Endothelial cell of umbilical vein (primary cell): ENCODE measurements at regions not wholly inside any gene's neighbourhood (a gene's known extent, or its start where the extent isn't known, plus 50 kb on each side); places are given as distances from the start of the nearest gene placed in this dataset.

Experiments
- BruUV-seq: library from RNA; stranded (reverse); fragments of 400-500 nt; replicated peaks from 2 replicates; lab custom pipeline; 2021; lab: Mats Ljungman, UMichigan
- CTCF ChIA-PET: fragments of 300-600, 350-600 bp; sonication (Branson Sonifier 250); formaldehyde crosslinking; loops from one replicate; lab custom pipeline; 2021; ENCODE audit warnings: antibody characterized with exemption, inconsistent platforms; lab: Charles Lee
- POLR2A ChIA-PET: fragments of 300-600, 350-600 bp; sonication (Branson Sonifier 250); formaldehyde crosslinking; loops from one replicate; lab custom pipeline; 2021; ENCODE audit warnings: antibody characterized with exemption, inconsistent platforms; lab: Charles Lee
- DNase-seq: peaks from one replicate; pipeline ENCODE4 v3.0.0-alpha.2; 2011; ENCODE audit warnings: low read depth, low spot score
- FAIRE-seq: peaks from 2 replicates; lab custom pipeline; 2011; peaks lifted over from hg19 to GRCh38; lab: Jason Lieb, UNC
- H2AFZ ChIP-seq: 2 replicates; pipeline ENCODE4 v1.6.0; 2012; ENCODE audit warnings: low read depth, low read length, control low read depth, inconsistent platforms
- H3K27ac ChIP-seq: 2 replicates; pipeline ENCODE4 v1.5.1; 2011; ENCODE audit warnings: low read depth, mild to moderate bottlenecking, control low read depth, low read length, moderate library complexity; ENCODE audit not compliant: insufficient read depth
- H3K27me3 ChIP-seq, 2 experiments: 2 replicates each; pipeline versions ENCODE4 v1.6.0 to v1.6.1; 2011; ENCODE audit warnings: low read length in 2 of 2, mixed read lengths in 1 of 2; ENCODE audit not compliant: control insufficient read depth in 2 of 2, insufficient read depth in 2 of 2
- H3K36me3 ChIP-seq, 2 experiments: 2 replicates in 1 of 2; 3 replicates in 1 of 2; pipeline ENCODE4 v1.5.1; 2011; ENCODE audit warnings: low read length in 2 of 2, mild to moderate bottlenecking in 1 of 2, moderate library complexity in 1 of 2; ENCODE audit not compliant: control insufficient read depth in 2 of 2, insufficient read depth in 2 of 2; ENCODE audit errors: extremely low read depth in 1 of 2
- H3K4me1 ChIP-seq: 3 replicates; pipeline ENCODE4 v1.5.1; 2011; ENCODE audit warnings: mild to moderate bottlenecking, low read length; ENCODE audit not compliant: control insufficient read depth, insufficient read depth; ENCODE audit errors: extremely low read depth
- H3K4me2 ChIP-seq: 2 replicates; pipeline ENCODE4 v1.6.1; 2011; ENCODE audit warnings: low read length, control low read depth, mixed read lengths; ENCODE audit not compliant: insufficient read depth
- H3K4me3 ChIP-seq, 3 experiments: fragments of 200-600 bp in 1 of 3; sonication (generic), shearing (Covaris generic) in 1 of 3; replicated peaks in 1 of 3; 2 replicates each; pipeline ENCODE4 v1.5.1; 2011 to 2016; ENCODE audit warnings: control low read depth in 3 of 3, low read length in 3 of 3, mild to moderate bottlenecking in 2 of 3, inconsistent platforms in 1 of 3, low read depth in 1 of 3, moderate library complexity in 1 of 3; ENCODE audit not compliant: insufficient read depth in 1 of 3
- H3K79me2 ChIP-seq: 2 replicates; pipeline ENCODE4 v1.6.0; 2012; ENCODE audit warnings: low read length, inconsistent platforms; ENCODE audit not compliant: control insufficient read depth, insufficient read depth
- H3K9ac ChIP-seq: replicated peaks from 2 replicates; pipeline ENCODE3; 2011; ENCODE audit warnings: low read length, control low read depth; ENCODE audit not compliant: insufficient read depth; ENCODE audit errors: extremely low read depth
- H3K9me1 ChIP-seq: replicated peaks from 3 replicates; pipeline ENCODE4 v1.6.0; 2011; ENCODE audit warnings: mild to moderate bottlenecking, low read length; ENCODE audit not compliant: control insufficient read depth, insufficient read depth; ENCODE audit errors: extremely low read depth
- H3K9me3 ChIP-seq: replicated peaks from 2 replicates; pipeline ENCODE4 v1.5.1; 2012; ENCODE audit warnings: low read length, inconsistent platforms; ENCODE audit not compliant: control insufficient read depth, insufficient read depth
- H4K20me1 ChIP-seq: replicated peaks from 2 replicates; pipeline ENCODE3; 2011; ENCODE audit warnings: mild to moderate bottlenecking, low read length; ENCODE audit not compliant: control insufficient read depth, insufficient read depth; ENCODE audit errors: extremely low read depth
- CTCF ChIP-seq, 2 donors: IDR thresholded peaks; 1 replicate in 1 of 2; 2 replicates in 1 of 2; pipeline ENCODE4 v1.5.1; 2011; ENCODE audit warnings: low read length in 2 of 2, mild to moderate bottlenecking in 2 of 2, moderate library complexity in 2 of 2, control low read depth in 1 of 2, inconsistent platforms in 1 of 2, low read depth in 1 of 2; ENCODE audit not compliant: insufficient read depth in 1 of 2; ENCODE audit errors: extremely low read depth in 1 of 2
- EZH2 ChIP-seq: IDR thresholded peaks from 2 replicates; pipeline ENCODE4 v1.6.1; 2012; ENCODE audit warnings: borderline replicate concordance, low read depth, mild to moderate bottlenecking, moderate library complexity, low read length, inconsistent platforms; ENCODE audit not compliant: severe bottlenecking
- FOS ChIP-seq: IDR thresholded peaks from 2 replicates; pipeline ENCODE4 v1.6.1; 2011; ENCODE audit warnings: mild to moderate bottlenecking, low read length, moderate library complexity, borderline replicate concordance; ENCODE audit not compliant: insufficient read depth
- GATA2 ChIP-seq: IDR thresholded peaks from 2 replicates; pipeline ENCODE4 v1.7.0; 2011; ENCODE audit warnings: low read depth, mild to moderate bottlenecking, moderate library complexity, mixed read lengths, low read length; ENCODE audit not compliant: insufficient read length, insufficient read depth
- JUN ChIP-seq: IDR thresholded peaks from 2 replicates; pipeline ENCODE4 v1.6.1; 2011; ENCODE audit warnings: borderline replicate concordance, low read depth; ENCODE audit not compliant: insufficient read length, insufficient read depth
- MAX ChIP-seq: IDR thresholded peaks from 2 replicates; pipeline ENCODE4 v1.6.1; 2011; ENCODE audit not compliant: insufficient read depth, insufficient read length
- MYC ChIP-seq: IDR thresholded peaks from one replicate; pipeline ENCODE4 v1.6.1; 2011; ENCODE audit warnings: mild to moderate bottlenecking, low read depth, low read length
- POLR2A ChIP-seq: IDR thresholded peaks from 2 replicates; pipeline ENCODE4 v1.6.1; 2012; ENCODE audit warnings: low read depth, mild to moderate bottlenecking, control low read depth, low read length
- POLR2AphosphoS5 ChIP-seq: IDR thresholded peaks from 2 replicates; pipeline ENCODE4 v1.6.1; 2012; ENCODE audit warnings: low read depth, mild to moderate bottlenecking, control low read depth, low read length, moderate library complexity; ENCODE audit not compliant: insufficient read depth
- dilution Hi-C: fragments of 300-500 bp; cut with MboI; formaldehyde crosslinking; loops from one replicate; pipeline ENCODE4 v1.15.0; 2019; ENCODE audit warnings: low sequenced_read_pairs; ENCODE audit not compliant: extremely low pct_ligation_motif_present
- intact Hi-C: fragments of 100-400 bp; cut with micrococcal nuclease; formaldehyde crosslinking; loops from one replicate; pipeline ENCODE4 v1.10.0; 2022

- Histone ChIP-seq H3K27me3 (no peaks in the 10 kb centered on the region), H3K9me3 (no peaks in the 10 kb centered on the region), H3K79me2 (no peaks in the 10 kb centered on the region), H4K20me1 (no peaks in the 10 kb centered on the region), H3K27ac (no peak overlapping the region), H3K9me1 (no peaks in the 10 kb centered on the region), H3K4me2 (no peak overlapping the region), H2AFZ (no peak overlapping the region), H3K4me1 (no peaks in the 10 kb centered on the region), H3K9ac (no peak overlapping the region), H3K36me3 (no peaks in the 10 kb centered on the region), H3K4me3 (no peak overlapping the region)
- no TSS peak for BruUV-seq
- TF ChIP-seq EZH2: no peak
- no peak for TF ChIP-seq FOS
- TF ChIP-seq POLR2A: no peak
- no peak for TF ChIP-seq JUN
- TF ChIP-seq MAX: no peak
- TF ChIP-seq GATA2: no peak
- TF ChIP-seq POLR2AphosphoS5: no peak
- no peak for TF ChIP-seq MYC
- no peak for TF ChIP-seq CTCF (IDR thresholded peaks at IDR 0.05; ENCODE audit: extremely low read depth in 1 of 2, insufficient read depth in 1 of 2, low read depth in 1 of 2, low read length in 2 of 2)
- DNase-seq: no peak
- intact Hi-C loops: no loop called here
- dilution Hi-C loops: no loop called here
- ChIA-PET POLR2A (no interaction called here), CTCF (interaction anchor here (0.6 to 2.1 kb wide), 4 partner anchors 12 to 156 kb away, joined by 3 to 10 read pairs (median 4); partner anchors contain the start of gene ARHGEF3)
- no peak for FAIRE-seq
Measured at GRCh38 chr3:56957522-56957921, 102.9 kb upstream of the SPATA12 start.
